ENCODE measurements at regions not wholly inside any gene's neighbourhood (a gene's known extent, or its start where the extent isn't known, plus 50 kb on each side); places are given as distances from the start of the nearest gene placed in this dataset.

- no peak for TF ChIP-seq ZNF274 (IDR thresholded peaks at IDR 0.05; ENCODE audit: low read depth, low read length)
- no peak overlapping the region for H3K4me3 ChIP-seq (ENCODE audit: low read length)
These were observed 319.7 kb downstream of the CXCL12 start for GRCh38 chr10:44064987-44065787.

GRCh38 chr10:44064317-44064716 lies 320.6 kb downstream of the CXCL12 start:
- no peak overlapping the region for H3K4me3 ChIP-seq (ENCODE audit: low read length)
- TF ChIP-seq ZNF274 (IDR thresholded peaks at IDR 0.05; ENCODE audit: low read depth, low read length), result no peak

GRCh38 chr10:44063686-44064085 lies 321.2 kb downstream of the CXCL12 start:
- TF ChIP-seq ZNF274 (IDR thresholded peaks at IDR 0.05; ENCODE audit: low read depth, low read length), result no peak
- H3K4me3 ChIP-seq (ENCODE audit: low read length), result no peak overlapping the region

GRCh38 chr10:44060719-44061118 lies 324.2 kb downstream of the CXCL12 start:
- no peak for TF ChIP-seq ZNF274 (IDR thresholded peaks at IDR 0.05; ENCODE audit: low read depth, low read length)
- H3K4me3 ChIP-seq (ENCODE audit: low read length), result no peak overlapping the region

- no peak overlapping the region for H3K4me3 ChIP-seq (ENCODE audit: low read length)
- TF ChIP-seq ZNF274 (IDR thresholded peaks at IDR 0.05; ENCODE audit: low read depth, low read length), result no peak
These were observed 324.7 kb downstream of the CXCL12 start for GRCh38 chr10:44060221-44060620.

GRCh38 chr10:44058259-44058658 lies 326.6 kb downstream of the CXCL12 start:
- TF ChIP-seq ZNF274 (IDR thresholded peaks at IDR 0.05; ENCODE audit: low read depth, low read length), result no peak

GRCh38 chr10:44056967-44057805 lies 327.7 kb downstream of the CXCL12 start:
- no peak for TF ChIP-seq ZNF274 (IDR thresholded peaks at IDR 0.05; ENCODE audit: low read depth, low read length)
- H3K4me3 ChIP-seq (ENCODE audit: low read length), result no peak overlapping the region

More at GRCh38 chr10:44058259-44058658, 326.6 kb downstream of the CXCL12 start:
- H3K4me3 ChIP-seq (ENCODE audit: low read length), result no peak overlapping the region

GRCh38 chr10:44056206-44056605 lies 328.7 kb downstream of the CXCL12 start:
- no peak for TF ChIP-seq ZNF274 (IDR thresholded peaks at IDR 0.05; ENCODE audit: low read depth, low read length)
- no peak overlapping the region for H3K4me3 ChIP-seq (ENCODE audit: low read length)

GRCh38 chr10:44054046-44054445 lies 330.9 kb downstream of the CXCL12 start:
- H3K4me3 ChIP-seq (ENCODE audit: low read length), result no peak overlapping the region
- no peak for TF ChIP-seq ZNF274 (IDR thresholded peaks at IDR 0.05; ENCODE audit: low read depth, low read length)

GRCh38 chr10:44053391-44053790 lies 331.5 kb downstream of the CXCL12 start:
- H3K4me3 ChIP-seq (ENCODE audit: low read length), result no peak overlapping the region
- no peak for TF ChIP-seq ZNF274 (IDR thresholded peaks at IDR 0.05; ENCODE audit: low read depth, low read length)

GRCh38 chr10:44051584-44052385 lies 333.1 kb downstream of the CXCL12 start:
- H3K4me3 ChIP-seq (ENCODE audit: low read length), result no peak overlapping the region

GRCh38 chr10:44051091-44051490 lies 333.8 kb downstream of the CXCL12 start:
- no peak for TF ChIP-seq ZNF274 (IDR thresholded peaks at IDR 0.05; ENCODE audit: low read depth, low read length)
- no peak overlapping the region for H3K4me3 ChIP-seq (ENCODE audit: low read length)

More at GRCh38 chr10:44051584-44052385, 333.1 kb downstream of the CXCL12 start:
- TF ChIP-seq ZNF274 (IDR thresholded peaks at IDR 0.05; ENCODE audit: low read depth, low read length), result no peak

GRCh38 chr10:44049301-44050015 lies 335.4 kb downstream of the CXCL12 start:
- no peak for TF ChIP-seq ZNF274 (IDR thresholded peaks at IDR 0.05; ENCODE audit: low read depth, low read length)

More at GRCh38 chr10:44049301-44050015, 335.4 kb downstream of the CXCL12 start:
- no peak overlapping the region for H3K4me3 ChIP-seq (ENCODE audit: low read length)

All from GM08714 (cell line).